Sigmoid colon (tissue), 6 donors: ENCODE measurements at regions not wholly inside any gene's neighbourhood (a gene's known extent, or its start where the extent isn't known, plus 50 kb on each side); places are given as distances from the start of the nearest gene placed in this dataset.

ENCODE experiments used
- DNase-seq: peaks from one replicate; pipeline ENCODE4 v3.0.0-alpha.2; 2019
- H3K27ac ChIP-seq, 4 donors: fragments of 200-600 bp; sonication (generic); one replicate each; pipeline ENCODE4 v1.5.1; 2016 to 2019; ENCODE audit warnings: mild to moderate bottlenecking in 1 of 4
- H3K27me3 ChIP-seq, 3 donors: fragments of 200-600 bp; sonication (generic); one replicate each; pipeline ENCODE4 v1.5.1; 2019; ENCODE audit warnings: mild to moderate bottlenecking in 1 of 3
- H3K36me3 ChIP-seq, 4 donors: fragments of 200-600 bp; sonication (generic); one replicate each; pipeline ENCODE4 v1.5.1; 2016 to 2019
- H3K4me1 ChIP-seq, 4 donors: fragments of 200-600 bp; sonication (generic); one replicate each; pipeline ENCODE4 v1.5.1; 2017 to 2019
- H3K4me3 ChIP-seq, 4 donors: fragments of 200-600 bp; sonication (generic); one replicate each; pipeline ENCODE4 v1.5.1; 2017 to 2019; ENCODE audit warnings: mild to moderate bottlenecking in 2 of 4, moderate library complexity in 1 of 4
- H3K9me3 ChIP-seq, 4 donors: fragments of 200-600 bp in 3 of 4; sonication (generic) in 3 of 4; one replicate each; pipeline versions ENCODE4 v1.5.1 to v1.6.1; 2013 to 2019
- CTCF ChIP-seq, 4 experiments: fragments of 450-650 bp in 3 of 4; fragments of 200-600 bp in 1 of 4; IDR thresholded peaks; one replicate each; pipeline ENCODE4 v1.5.1; 2016 to 2019; ENCODE audit warnings: antibody characterized with exemption in 4 of 4, mild to moderate bottlenecking in 3 of 4, moderate library complexity in 2 of 4
- EP300 ChIP-seq, 4 donors: sonication (generic); formaldehyde crosslinking; IDR thresholded peaks; one replicate each; pipeline ENCODE4 v1.6.1; 2017; ENCODE audit warnings: antibody characterized with exemption in 4 of 4
- POLR2A ChIP-seq, 2 donors: fragments of 450-650 bp; IDR thresholded peaks; one replicate each; pipeline ENCODE4 v1.6.1; 2016; ENCODE audit warnings: antibody characterized with exemption in 2 of 2, mild to moderate bottlenecking in 2 of 2, moderate library complexity in 2 of 2
- POLR2AphosphoS5 ChIP-seq, 4 donors: sonication (generic); formaldehyde crosslinking; IDR thresholded peaks; one replicate each; pipeline ENCODE4 v1.6.1; 2017; ENCODE audit warnings: antibody characterized with exemption in 4 of 4
- WGBS, 2 donors: extraction: QIAGEN DNeasy Blood & Tissue Kit; methylation state at CpG; one replicate each; pipeline ENCODE4 v1.1.7; 2013; 5-methylcytosine and 5-hydroxymethylcytosine counted together
- intact Hi-C: fragments of 100-400 bp; cut with DNase I; formaldehyde crosslinking; loops from one replicate; pipeline ENCODE4 v1.15.1; 2023
- donor health status: healthy with polysubstance abuse.
- donor health status: healthy.

DNA sequence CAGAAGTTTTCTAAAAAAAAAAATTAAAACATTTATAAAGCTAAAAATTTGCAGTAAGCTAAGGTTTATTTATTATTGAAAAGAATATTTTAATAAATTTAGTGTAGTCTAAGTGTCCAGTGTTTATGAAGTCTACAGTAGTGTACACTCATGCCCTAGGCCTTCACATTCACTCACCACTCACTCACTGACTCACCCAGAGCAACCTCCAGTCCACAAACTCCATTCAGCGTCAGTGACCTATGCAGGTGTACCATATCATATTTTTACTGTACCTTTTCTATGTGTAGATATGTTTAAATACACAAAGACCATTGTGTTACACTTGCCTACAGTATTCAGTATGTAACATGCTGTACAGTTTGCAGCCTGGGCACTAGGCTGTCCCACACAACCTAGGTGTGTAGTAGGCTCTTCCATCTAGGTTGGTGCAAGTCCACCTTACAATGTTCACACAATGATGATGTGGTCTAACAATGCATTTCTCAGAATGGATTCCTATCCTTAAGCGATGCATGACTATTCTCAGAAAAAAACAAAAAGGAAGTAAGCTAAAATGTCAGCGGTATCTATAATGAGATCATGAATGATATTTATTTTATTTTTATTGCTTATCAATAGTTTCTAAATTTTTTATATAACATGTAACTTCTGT lies 336.7 kb downstream of the AGTPBP1 start:
- Histone ChIP-seq H3K9me3 (no peaks in the 10 kb centered on the region), H3K27me3 (no peaks in the 10 kb centered on the region), H3K27ac (no peak overlapping the region), H3K36me3 (no peaks in the 10 kb centered on the region), H3K4me1 (no peaks in the 10 kb centered on the region), H3K4me3 (no peak overlapping the region)
- DNase-seq = no peak
- intact Hi-C loops = no loop called here
- 89 to 97% methylated on average over 3 of the region's 3 CpGs for WGBS, 2 donors
- TF ChIP-seq EP300 (IDR thresholded peaks at IDR 0.05) = no peak
- no peak for TF ChIP-seq POLR2A (IDR thresholded peaks at IDR 0.05)
- no peak for TF ChIP-seq POLR2AphosphoS5 (IDR thresholded peaks at IDR 0.05)
- TF ChIP-seq CTCF (IDR thresholded peaks at IDR 0.05) = no peak

DNA sequence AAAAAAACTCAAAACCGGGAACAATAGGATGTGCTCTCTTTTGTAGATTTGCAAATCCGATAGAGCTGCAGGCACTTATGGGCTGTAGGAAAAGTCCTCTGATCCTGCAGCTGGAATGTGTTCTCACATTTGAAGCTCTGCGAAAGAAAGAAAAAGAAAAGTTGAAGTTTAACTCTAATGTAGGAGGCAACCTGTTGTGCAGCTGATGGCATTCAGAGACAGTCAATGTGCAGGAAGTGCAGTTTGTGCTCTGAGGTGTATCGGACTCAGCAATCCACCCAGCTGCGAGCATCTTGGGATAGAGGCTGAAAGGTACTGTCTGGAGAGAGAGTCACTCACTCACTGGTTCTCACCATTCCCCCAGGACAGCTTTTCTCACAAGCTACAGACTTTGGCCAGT lies 339.2 kb downstream of the AGTPBP1 start:
- no peaks in the 10 kb centered on the region for H3K9me3 ChIP-seq
- TF ChIP-seq POLR2AphosphoS5 (IDR thresholded peaks at IDR 0.05) (no peak), EP300 (IDR thresholded peaks at IDR 0.05) (no peak), POLR2A (IDR thresholded peaks at IDR 0.05) (no peak), CTCF (IDR thresholded peaks at IDR 0.05) (no peak)
- H3K27ac ChIP-seq = no peak overlapping the region
- WGBS, 2 donors = 29 to 61% methylated on average over 5 of the region's 5 CpGs
- DNase-seq = no peak
- intact Hi-C loops = no loop called here
- H3K27me3 ChIP-seq = no peaks in the 10 kb centered on the region
- H3K36me3 ChIP-seq = no peaks in the 10 kb centered on the region
- no peak overlapping the region for H3K4me3 ChIP-seq
- H3K4me1 ChIP-seq = no peaks in the 10 kb centered on the region

- H3K9me3 ChIP-seq = no peaks in the 10 kb centered on the region
- no peak overlapping the region for H3K27ac ChIP-seq
- no peaks in the 10 kb centered on the region for H3K4me1 ChIP-seq
- H3K4me3 ChIP-seq = no peak overlapping the region
- intact Hi-C loops = no loop called here
- DNase-seq = no peak
- no peaks in the 10 kb centered on the region for H3K27me3 ChIP-seq
- no peak for TF ChIP-seq CTCF (IDR thresholded peaks at IDR 0.05)
- TF ChIP-seq POLR2AphosphoS5 (IDR thresholded peaks at IDR 0.05) = no peak
- no peak for TF ChIP-seq POLR2A (IDR thresholded peaks at IDR 0.05)
- TF ChIP-seq EP300 (IDR thresholded peaks at IDR 0.05) = no peak
- WGBS, 2 donors = 8 to 53% methylated on average over 1 of the region's 1 CpG
- H3K36me3 ChIP-seq = no peaks in the 10 kb centered on the region
Measured at GRCh38 chr9:85401998-85402397, 339.8 kb downstream of the AGTPBP1 start.

GRCh38 chr9:85397005-85397404 lies 344.7 kb downstream of the AGTPBP1 start:
- Histone ChIP-seq H3K27ac (no peak overlapping the region), H3K9me3 (no peaks in the 10 kb centered on the region), H3K4me1 (no peaks in the 10 kb centered on the region), H3K36me3 (no peaks in the 10 kb centered on the region), H3K27me3 (no peaks in the 10 kb centered on the region), H3K4me3 (no peak overlapping the region)
- TF ChIP-seq POLR2AphosphoS5 (IDR thresholded peaks at IDR 0.05) (no peak), POLR2A (IDR thresholded peaks at IDR 0.05) (no peak), CTCF (IDR thresholded peaks at IDR 0.05) (no peak), EP300 (IDR thresholded peaks at IDR 0.05) (no peak)
- WGBS, 2 donors = 85 to 90% methylated on average over 6 of the region's 6 CpGs
- intact Hi-C loops = no loop called here
- no peak for DNase-seq

DNA sequence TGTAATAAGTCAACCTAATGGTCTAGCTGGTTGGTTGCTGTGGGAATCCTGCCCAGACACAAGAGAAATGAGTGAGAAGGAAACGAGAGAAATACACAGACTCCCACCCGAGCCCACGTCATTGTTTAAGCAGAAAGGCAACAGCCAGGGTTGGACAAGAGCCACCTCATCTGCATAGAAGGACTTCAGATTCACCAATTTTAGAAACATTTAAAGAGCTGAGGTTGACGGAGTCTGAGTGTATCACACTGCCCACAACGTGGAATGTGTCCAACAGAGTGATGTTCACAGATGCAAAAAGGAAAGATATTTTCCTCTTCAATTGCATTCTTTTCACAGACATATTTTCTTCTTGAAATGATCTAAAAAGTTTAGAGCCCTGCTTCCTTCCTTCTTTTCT lies 349.5 kb downstream of the AGTPBP1 start:
- Histone ChIP-seq H3K27me3 (no peaks in the 10 kb centered on the region), H3K36me3 (no peaks in the 10 kb centered on the region), H3K27ac (no peak overlapping the region), H3K4me1 (no peaks in the 10 kb centered on the region), H3K9me3 (no peaks in the 10 kb centered on the region), H3K4me3 (no peak overlapping the region)
- intact Hi-C loops = no loop called here
- TF ChIP-seq EP300 (IDR thresholded peaks at IDR 0.05) (no peak), POLR2A (IDR thresholded peaks at IDR 0.05) (no peak), POLR2AphosphoS5 (IDR thresholded peaks at IDR 0.05) (no peak), CTCF (IDR thresholded peaks at IDR 0.05) (no peak)
- no peak for DNase-seq
- 67 to 68% methylated on average over 5 of the region's 5 CpGs for WGBS, 2 donors
